Omental fat pad (tissue), 3 donors: ENCODE measurements at regions not wholly inside any gene's neighbourhood (a gene's known extent, or its start where the extent isn't known, plus 50 kb on each side); places are given as distances from the start of the nearest gene placed in this dataset.

ENCODE experiments used
- ATAC-seq: fragments of 150-250 bp; one replicate; pipeline ENCODE4 v1.9.1; 2016; ENCODE audit warnings: mild to moderate bottlenecking, moderate library complexity; ENCODE audit not compliant: low FRiP score
- DNase-seq: peaks from one replicate; pipeline ENCODE4 v3.0.0-alpha.2; 2019; ENCODE audit warnings: low spot score
- TF ChIP-seq, protein P1 (sequence below), 3 donors: fragments of 450-650 bp; IDR thresholded peaks; one replicate each; pipeline ENCODE4 v1.5.1; 2016 to 2017; ENCODE audit warnings: antibody characterized with exemption in 3 of 3, mild to moderate bottlenecking in 3 of 3, moderate library complexity in 2 of 3

DNA sequence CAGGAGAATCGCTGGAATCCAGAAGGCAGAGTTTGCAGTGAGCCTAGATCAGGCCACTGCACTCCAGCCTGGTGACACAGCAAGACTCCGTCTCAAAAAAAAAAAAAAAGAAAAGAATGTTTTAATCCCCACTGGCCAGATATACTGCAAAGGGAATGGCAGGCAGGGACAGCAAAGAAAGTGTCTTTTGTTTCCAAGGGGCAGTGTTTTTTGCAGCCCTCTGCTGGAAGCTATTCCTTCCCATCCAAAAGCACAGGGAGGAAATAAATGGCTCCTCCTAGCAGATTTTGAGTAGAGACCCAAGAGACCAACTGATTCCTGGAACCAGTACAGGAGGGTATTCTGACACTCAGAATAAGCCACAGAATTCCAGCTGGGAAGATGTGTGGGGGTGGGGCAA is 112.5 kb upstream of the STMND1 start:
- ATAC-seq (no peak), DNase-seq (no peak)
- TF ChIP-seq, protein P1, sequence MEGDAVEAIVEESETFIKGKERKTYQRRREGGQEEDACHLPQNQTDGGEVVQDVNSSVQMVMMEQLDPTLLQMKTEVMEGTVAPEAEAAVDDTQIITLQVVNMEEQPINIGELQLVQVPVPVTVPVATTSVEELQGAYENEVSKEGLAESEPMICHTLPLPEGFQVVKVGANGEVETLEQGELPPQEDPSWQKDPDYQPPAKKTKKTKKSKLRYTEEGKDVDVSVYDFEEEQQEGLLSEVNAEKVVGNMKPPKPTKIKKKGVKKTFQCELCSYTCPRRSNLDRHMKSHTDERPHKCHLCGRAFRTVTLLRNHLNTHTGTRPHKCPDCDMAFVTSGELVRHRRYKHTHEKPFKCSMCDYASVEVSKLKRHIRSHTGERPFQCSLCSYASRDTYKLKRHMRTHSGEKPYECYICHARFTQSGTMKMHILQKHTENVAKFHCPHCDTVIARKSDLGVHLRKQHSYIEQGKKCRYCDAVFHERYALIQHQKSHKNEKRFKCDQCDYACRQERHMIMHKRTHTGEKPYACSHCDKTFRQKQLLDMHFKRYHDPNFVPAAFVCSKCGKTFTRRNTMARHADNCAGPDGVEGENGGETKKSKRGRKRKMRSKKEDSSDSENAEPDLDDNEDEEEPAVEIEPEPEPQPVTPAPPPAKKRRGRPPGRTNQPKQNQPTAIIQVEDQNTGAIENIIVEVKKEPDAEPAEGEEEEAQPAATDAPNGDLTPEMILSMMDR (IDR thresholded peaks at IDR 0.05), result no peak

DNA sequence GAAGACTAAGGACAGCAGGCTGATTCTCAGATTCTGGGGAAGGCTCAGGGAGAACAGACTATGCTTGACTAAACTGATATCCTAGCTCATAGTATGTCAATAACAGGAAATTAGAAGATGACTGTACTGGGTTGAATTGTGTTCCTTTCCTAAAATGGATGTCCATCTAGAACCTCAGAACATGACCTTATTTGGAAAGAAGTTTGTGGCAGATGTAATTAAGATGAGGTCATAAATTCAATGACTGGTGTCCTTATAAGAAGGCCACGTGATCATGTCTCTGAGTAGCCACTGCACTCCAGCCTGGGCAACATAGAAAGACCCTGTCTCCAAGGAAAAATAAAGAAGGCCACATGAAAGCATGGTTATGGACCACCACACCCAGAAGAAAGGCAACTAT is 113.9 kb upstream of the STMND1 start:
- no peak for DNase-seq
- no peak for ATAC-seq
- TF ChIP-seq, protein P1 (IDR thresholded peaks at IDR 0.05), result no peak

DNA sequence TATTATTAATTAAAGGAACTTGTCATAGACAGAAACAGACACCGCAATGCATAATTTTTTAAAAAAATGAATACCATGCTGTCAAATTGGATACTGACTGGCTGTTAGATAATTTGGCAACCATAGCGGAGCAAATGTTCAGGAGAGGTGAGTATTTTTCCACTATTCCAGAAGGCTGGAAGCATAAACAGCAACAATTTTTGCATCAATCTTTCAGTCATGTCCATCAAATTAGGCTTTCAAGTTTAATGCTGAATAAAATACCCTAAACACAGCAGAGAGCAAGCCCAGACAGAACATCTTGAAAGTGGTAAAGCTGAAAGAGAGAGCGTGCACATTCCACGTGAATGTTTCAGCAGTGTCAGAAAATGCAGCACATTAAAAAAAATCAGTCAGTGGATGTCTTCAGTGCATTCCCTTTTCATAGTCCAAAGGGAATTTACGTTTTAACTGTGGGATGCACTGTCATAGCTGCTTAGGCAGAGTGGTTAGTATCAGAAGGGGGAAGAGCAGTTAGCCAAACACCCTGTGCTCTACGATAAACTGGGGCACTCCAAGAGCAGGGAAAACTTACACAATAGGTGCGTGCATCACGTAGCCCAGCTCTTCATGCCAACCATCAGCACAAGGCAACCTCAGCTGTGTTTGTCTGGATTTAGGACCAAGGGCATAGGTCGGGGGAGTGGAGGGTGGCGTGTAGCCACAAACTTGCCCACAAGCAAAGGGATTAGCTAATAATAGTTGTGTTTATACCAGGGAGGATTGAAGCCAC is 116.2 kb upstream of the STMND1 start:
- TF ChIP-seq, protein P1 (IDR thresholded peaks at IDR 0.05), result no peak
- DNase-seq, result no peak
- ATAC-seq, result peak; percentile 85

DNA sequence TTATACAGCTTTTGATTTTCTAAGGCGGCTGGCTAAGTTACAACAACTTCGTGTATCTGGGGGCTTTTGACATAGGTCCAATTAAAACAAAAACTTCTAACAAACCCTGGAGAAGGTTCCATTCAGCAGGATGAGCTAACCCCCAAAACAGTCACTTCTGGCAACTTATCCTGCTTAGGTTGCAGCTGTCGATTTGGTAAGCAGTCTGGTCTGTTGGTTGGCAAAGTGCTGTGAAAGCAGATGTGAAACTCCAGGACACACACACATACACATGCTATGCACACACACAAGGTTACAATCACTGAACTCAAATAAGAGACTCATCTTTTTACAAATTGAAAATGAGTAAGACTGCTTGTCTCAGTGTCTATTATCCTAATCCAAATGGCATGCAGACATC is 119.0 kb upstream of the STMND1 start:
- no peak for ATAC-seq

GRCh38 chr6:16979677-16980370 is 122.0 kb upstream of the STMND1 start:
- DNase-seq (no peak), ATAC-seq (no peak)
- TF ChIP-seq, protein P1 (IDR thresholded peaks at IDR 0.05), result no peak

More for the DNA sequence above, 119.0 kb upstream of the STMND1 start:
- TF ChIP-seq, protein P1 (IDR thresholded peaks at IDR 0.05), result no peak
- no peak for DNase-seq

DNA sequence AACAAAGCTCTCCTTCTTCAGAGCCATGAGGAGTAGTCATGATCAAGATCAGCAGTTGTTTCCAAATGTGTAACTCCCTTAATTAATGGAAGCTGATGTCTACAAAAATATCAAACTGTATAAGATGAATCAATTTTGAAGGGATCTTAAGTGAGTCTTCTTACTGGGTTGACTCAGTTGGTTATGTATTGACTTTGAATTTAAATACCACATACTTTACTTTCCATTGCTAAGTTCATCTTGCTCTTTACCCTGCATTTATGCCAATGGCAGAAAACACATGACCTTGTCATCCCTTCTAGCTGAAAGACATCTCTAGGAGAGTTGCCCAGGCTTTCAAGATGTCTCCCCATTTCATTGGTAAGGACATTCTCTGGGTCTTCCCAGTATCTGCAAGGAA is 123.2 kb upstream of the STMND1 start:
- DNase-seq (no peak), ATAC-seq (no peak)
- TF ChIP-seq, protein P1 (IDR thresholded peaks at IDR 0.05), result no peak
